Upper lobe of left lung (tissue), 4 donors: ENCODE measurements at regions not wholly inside any gene's neighbourhood (a gene's known extent, or its start where the extent isn't known, plus 50 kb on each side); places are given as distances from the start of the nearest gene placed in this dataset.
"Not testable (repeated sequence)": the region's sequence is repeated elsewhere in the genome, so short reads cannot be mapped to it uniquely, and the experiment has no call there.

Experiments
- POLR2A ChIP-seq, 4 donors: fragments of 450-650 bp; IDR thresholded peaks; one replicate each; pipeline ENCODE4 v1.5.1; 2016 to 2017; ENCODE audit warnings: antibody characterized with exemption in 4 of 4, mild to moderate bottlenecking in 2 of 4
- TF ChIP-seq, protein P1 (sequence below), 6 experiments: fragments of 450-650 bp in 4 of 6; fragments of 200-600 bp in 2 of 6; sonication (generic) in 2 of 6; IDR thresholded peaks; one replicate each; pipeline ENCODE4 v1.5.1; 2016 to 2019; ENCODE audit warnings: antibody characterized with exemption in 6 of 6

DNA sequence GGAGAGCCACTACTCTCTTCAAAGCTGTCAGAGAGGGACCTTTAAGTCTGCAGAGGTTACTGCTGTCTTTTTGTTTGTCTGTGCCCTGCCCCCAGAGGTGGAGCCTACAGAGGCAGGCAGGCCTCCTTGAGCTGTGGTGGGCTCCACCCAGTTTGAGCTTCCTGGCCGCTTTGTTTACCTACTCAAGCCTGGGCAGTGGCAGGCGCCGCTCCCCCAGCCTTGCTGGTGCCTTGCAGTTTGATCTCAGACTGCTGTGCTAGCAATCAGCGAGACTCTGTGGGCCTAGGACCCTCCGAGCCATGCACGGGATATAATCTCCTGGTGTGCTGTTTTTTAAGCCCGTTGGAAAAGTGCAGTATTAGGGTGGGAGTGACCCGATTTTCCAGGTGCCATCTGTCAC is 550.7 kb downstream of the RPL10L start:
- TF ChIP-seq, protein P1, sequence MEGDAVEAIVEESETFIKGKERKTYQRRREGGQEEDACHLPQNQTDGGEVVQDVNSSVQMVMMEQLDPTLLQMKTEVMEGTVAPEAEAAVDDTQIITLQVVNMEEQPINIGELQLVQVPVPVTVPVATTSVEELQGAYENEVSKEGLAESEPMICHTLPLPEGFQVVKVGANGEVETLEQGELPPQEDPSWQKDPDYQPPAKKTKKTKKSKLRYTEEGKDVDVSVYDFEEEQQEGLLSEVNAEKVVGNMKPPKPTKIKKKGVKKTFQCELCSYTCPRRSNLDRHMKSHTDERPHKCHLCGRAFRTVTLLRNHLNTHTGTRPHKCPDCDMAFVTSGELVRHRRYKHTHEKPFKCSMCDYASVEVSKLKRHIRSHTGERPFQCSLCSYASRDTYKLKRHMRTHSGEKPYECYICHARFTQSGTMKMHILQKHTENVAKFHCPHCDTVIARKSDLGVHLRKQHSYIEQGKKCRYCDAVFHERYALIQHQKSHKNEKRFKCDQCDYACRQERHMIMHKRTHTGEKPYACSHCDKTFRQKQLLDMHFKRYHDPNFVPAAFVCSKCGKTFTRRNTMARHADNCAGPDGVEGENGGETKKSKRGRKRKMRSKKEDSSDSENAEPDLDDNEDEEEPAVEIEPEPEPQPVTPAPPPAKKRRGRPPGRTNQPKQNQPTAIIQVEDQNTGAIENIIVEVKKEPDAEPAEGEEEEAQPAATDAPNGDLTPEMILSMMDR (IDR thresholded peaks at IDR 0.05): not testable (repeated sequence)
- not testable (repeated sequence) for TF ChIP-seq POLR2A (IDR thresholded peaks at IDR 0.05)
